ENCODE measurements at regions not wholly inside any gene's neighbourhood (a gene's known extent, or its start where the extent isn't known, plus 50 kb on each side); places are given as distances from the start of the nearest gene placed in this dataset.

GRCh38 chr3:43997788-43998369, 243.8 kb upstream of the TOPAZ1 start:
- no peak for TF ChIP-seq CTCF (IDR thresholded peaks at IDR 0.05; ENCODE audit: low read depth, low read length)
- Histone ChIP-seq H3K9me3 (ENCODE audit: control insufficient read depth, insufficient read depth, low read length) (peaks cover 15% of the 10 kb centered on the region; the same call in 1 of the 2 replicates), H3K27ac (ENCODE audit: low read depth, low read length) (no peak overlapping the region), H3K4me3 (ENCODE audit: low read depth, low read length) (no peak overlapping the region), H3K27me3 (ENCODE audit: control insufficient read depth, insufficient read depth, low read length) (peaks cover 69% of the 10 kb centered on the region)
- DNase-seq (ENCODE audit: low read depth, low spot score): no peak
- POLR2A ChIA-PET: no interaction called here
- CTCF ChIA-PET: interaction anchor here (0.6 kb wide), 2 partner anchors 465 to 1034 kb away, joined by 3 read pairs; no protein-coding TSS in a partner anchor

GRCh38 chr3:43998370-43998835, 243.3 kb upstream of the TOPAZ1 start:
- Histone ChIP-seq H3K27ac (ENCODE audit: low read depth, low read length) (no peak overlapping the region), H3K4me3 (ENCODE audit: low read depth, low read length) (peak overlapping the region; percentile 58), H3K9me3 (ENCODE audit: control insufficient read depth, insufficient read depth, low read length) (peaks cover 15% of the 10 kb centered on the region; the same call in 1 of the 2 replicates), H3K27me3 (ENCODE audit: control insufficient read depth, insufficient read depth, low read length) (peaks cover 66% of the 10 kb centered on the region)
- ChIA-PET POLR2A (no interaction called here), CTCF (no interaction called here)
- no peak for TF ChIP-seq CTCF (IDR thresholded peaks at IDR 0.05; ENCODE audit: low read depth, low read length)
- no peak for DNase-seq (ENCODE audit: low read depth, low spot score)

- CTCF ChIA-PET: no interaction called here
- H3K27me3 ChIP-seq (ENCODE audit: control insufficient read depth, insufficient read depth, low read length): peaks cover 59% of the 10 kb centered on the region
- H3K9me3 ChIP-seq (ENCODE audit: control insufficient read depth, insufficient read depth, low read length): peaks cover 15% of the 10 kb centered on the region; the same call in 1 of the 2 replicates
- H3K4me3 ChIP-seq (ENCODE audit: low read depth, low read length): peak overlapping the region; percentile 58
- TF ChIP-seq CTCF (IDR thresholded peaks at IDR 0.05; ENCODE audit: low read depth, low read length): no peak
- POLR2A ChIA-PET: no interaction called here
- DNase-seq (ENCODE audit: low read depth, low spot score): no peak
- H3K27ac ChIP-seq (ENCODE audit: low read depth, low read length): no peak overlapping the region
Observed at GRCh38 chr3:43998836-43999727, 242.6 kb upstream of the TOPAZ1 start.

GRCh38 chr3:43999728-44000319, 241.9 kb upstream of the TOPAZ1 start:
- ChIA-PET POLR2A (no interaction called here), CTCF (no interaction called here)
- no peak for TF ChIP-seq CTCF (IDR thresholded peaks at IDR 0.05; ENCODE audit: low read depth, low read length)
- peaks cover 52% of the 10 kb centered on the region for H3K27me3 ChIP-seq (ENCODE audit: control insufficient read depth, insufficient read depth, low read length)
- peaks cover 15% of the 10 kb centered on the region; the same call in 1 of the 2 replicates for H3K9me3 ChIP-seq (ENCODE audit: control insufficient read depth, insufficient read depth, low read length)
- H3K4me3 ChIP-seq (ENCODE audit: low read depth, low read length): peak overlapping the region; percentile 58
- DNase-seq (ENCODE audit: low read depth, low spot score): no peak
- no peak overlapping the region for H3K27ac ChIP-seq (ENCODE audit: low read depth, low read length)

Measured in AG04450 (cell line).